LNCaP clone FGC (cell line): ENCODE measurements at regions not wholly inside any gene's neighbourhood (a gene's known extent, or its start where the extent isn't known, plus 50 kb on each side); places are given as distances from the start of the nearest gene placed in this dataset.

ENCODE experiments used
- DNase-seq: peaks from one replicate; pipeline ENCODE4 v3.0.0-alpha.2; 2011; ENCODE audit warnings: low read depth
- H3K4me3 ChIP-seq: 2 replicates; pipeline ENCODE4 v1.5.1; 2011; ENCODE audit warnings: mild to moderate bottlenecking, low read depth, low read length, control low read depth
- CTCF ChIP-seq: IDR thresholded peaks from 2 replicates; pipeline ENCODE4 v1.5.1; 2012; ENCODE audit warnings: mild to moderate bottlenecking; ENCODE audit not compliant: control insufficient read depth, insufficient read depth; ENCODE audit errors: extremely low read depth

- no peak for DNase-seq
- no peak overlapping the region for H3K4me3 ChIP-seq
- TF ChIP-seq CTCF: no peak
These were observed 148.8 kb downstream of the PJA1 start for GRCh38 chrX:69016293-69016941.

- H3K4me3 ChIP-seq: no peak overlapping the region
- no peak for DNase-seq
- TF ChIP-seq CTCF: no peak
These were observed 149.5 kb downstream of the PJA1 start for GRCh38 chrX:69015564-69016292.

- no peak for TF ChIP-seq CTCF
- no peak for DNase-seq
- H3K4me3 ChIP-seq: no peak overlapping the region
These were observed 150.1 kb downstream of the PJA1 start for GRCh38 chrX:69015156-69015555.

- H3K4me3 ChIP-seq: no peak overlapping the region
- TF ChIP-seq CTCF: no peak
- no peak for DNase-seq
These were observed 151.1 kb downstream of the PJA1 start for GRCh38 chrX:69014200-69014599.

GRCh38 chrX:69010339-69010738, 154.9 kb downstream of the PJA1 start:
- no peak for DNase-seq
- no peak for TF ChIP-seq CTCF
- no peak overlapping the region for H3K4me3 ChIP-seq

GRCh38 chrX:69000877-69001276, 164.4 kb downstream of the PJA1 start:
- DNase-seq: no peak
- TF ChIP-seq CTCF: no peak
- no peak overlapping the region for H3K4me3 ChIP-seq
